GM18505 (cell line): ENCODE measurements at regions not wholly inside any gene's neighbourhood (a gene's known extent, or its start where the extent isn't known, plus 50 kb on each side); places are given as distances from the start of the nearest gene placed in this dataset.

ENCODE experiments used
- ATAC-seq: cut with Tn5 transposase; IDR thresholded peaks from one replicate; pipeline ENCODE4 v1.9.1; 2021; ENCODE audit not compliant: unreplicated experiment
- POLR2A ChIP-seq: IDR thresholded peaks from 4 replicates; pipeline ENCODE4 v1.6.1; 2011; ENCODE audit warnings: borderline replicate concordance; ENCODE audit not compliant: insufficient read depth, insufficient read length; ENCODE audit errors: extremely low read depth

DNA sequence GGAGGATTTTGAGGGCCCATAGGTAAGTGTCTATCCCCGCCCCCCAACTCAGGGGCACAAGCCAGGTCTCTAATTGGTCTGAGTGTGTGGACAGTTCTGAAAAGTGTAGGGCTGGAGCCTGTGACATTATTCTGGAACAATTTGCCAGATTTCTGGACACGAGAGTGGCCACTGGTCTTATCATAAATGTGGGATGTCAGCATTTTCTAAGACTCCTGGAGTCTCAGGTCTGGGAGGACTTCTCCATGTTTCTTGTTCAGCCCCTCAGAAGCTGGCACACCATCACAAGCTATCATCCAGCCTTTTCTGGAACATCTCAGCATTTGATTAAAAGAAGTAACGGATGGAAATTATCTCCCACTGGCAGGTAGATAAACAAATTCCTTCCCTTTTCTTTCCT is 141.4 kb downstream of the SEC61B start:
- no peak for TF ChIP-seq POLR2A
- no peak for ATAC-seq

DNA sequence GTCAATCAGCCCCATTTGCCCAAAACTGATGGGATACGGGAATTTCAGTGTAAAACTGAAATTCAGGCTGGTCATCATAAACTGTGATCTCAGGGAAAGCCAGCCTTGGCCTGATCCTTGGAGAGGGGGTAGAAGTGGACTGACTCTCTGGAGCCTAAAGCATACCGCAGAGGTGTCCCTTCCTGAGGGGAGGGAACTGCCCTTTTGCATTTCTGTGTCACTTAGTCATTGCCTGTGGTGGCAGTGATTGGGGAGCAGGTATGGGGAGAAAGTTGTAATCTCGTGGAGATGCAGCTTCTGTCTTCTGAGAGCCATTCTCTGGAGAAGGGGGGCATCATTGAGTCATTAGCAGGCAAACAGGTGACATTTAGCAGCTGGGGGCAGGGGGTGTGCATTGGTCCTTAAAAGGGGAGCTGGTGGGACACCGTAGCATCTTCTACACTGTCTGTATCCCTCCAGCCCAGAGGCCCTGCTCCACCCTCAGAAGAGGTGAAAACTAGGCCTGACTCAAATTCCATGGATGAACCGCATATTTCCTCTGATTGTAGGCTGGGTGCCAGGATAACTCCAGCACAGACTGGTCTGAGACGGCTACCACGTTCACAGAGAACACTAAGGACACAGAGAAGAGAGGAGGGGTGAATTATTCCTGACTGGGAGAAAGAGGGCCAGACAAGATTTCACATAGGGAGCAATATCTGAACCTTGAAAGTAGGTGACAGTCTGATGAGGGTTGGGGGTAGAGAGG is 143.3 kb downstream of the SEC61B start:
- ATAC-seq: no peak
- TF ChIP-seq POLR2A: no peak

DNA sequence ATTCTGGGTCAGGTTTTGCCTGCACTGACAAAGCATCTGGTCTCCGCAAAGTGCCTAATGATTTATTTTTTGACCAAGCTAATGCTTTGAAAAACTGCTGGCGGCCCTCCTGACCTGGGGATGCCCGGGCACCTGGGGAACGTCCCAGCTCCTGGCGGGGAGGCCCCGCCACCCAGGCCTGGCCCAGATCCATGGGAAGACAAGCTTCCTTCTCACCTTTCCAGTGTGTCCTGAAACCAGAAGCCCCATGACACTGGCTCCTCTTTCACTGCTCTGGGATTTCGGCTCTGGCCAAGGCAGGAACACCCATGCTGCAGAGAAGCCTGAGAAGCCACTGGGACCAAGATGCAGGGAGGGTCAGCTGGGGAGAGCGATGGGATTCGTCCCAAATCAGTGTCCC is 144.1 kb downstream of the SEC61B start:
- TF ChIP-seq POLR2A: no peak
- ATAC-seq: no peak

DNA sequence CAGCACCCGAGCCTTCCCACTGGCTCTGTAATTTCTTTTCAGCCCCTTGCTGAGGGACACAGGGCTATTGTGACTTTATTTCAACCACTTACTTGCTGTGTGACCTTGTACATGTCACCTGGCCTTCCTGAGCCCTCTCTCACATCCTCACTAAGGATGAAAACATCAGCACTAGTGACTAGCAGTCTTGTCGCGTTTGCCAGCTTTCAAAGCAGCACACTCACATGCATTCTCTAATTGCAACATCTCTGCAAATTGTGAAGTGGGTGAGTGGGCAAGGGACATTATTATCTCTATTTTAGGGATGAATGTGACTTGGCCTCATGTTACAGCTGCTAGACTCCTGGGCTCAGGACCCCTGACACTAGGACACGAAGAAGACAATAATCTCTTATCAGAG is 144.5 kb downstream of the SEC61B start:
- no peak for TF ChIP-seq POLR2A
- no peak for ATAC-seq

DNA sequence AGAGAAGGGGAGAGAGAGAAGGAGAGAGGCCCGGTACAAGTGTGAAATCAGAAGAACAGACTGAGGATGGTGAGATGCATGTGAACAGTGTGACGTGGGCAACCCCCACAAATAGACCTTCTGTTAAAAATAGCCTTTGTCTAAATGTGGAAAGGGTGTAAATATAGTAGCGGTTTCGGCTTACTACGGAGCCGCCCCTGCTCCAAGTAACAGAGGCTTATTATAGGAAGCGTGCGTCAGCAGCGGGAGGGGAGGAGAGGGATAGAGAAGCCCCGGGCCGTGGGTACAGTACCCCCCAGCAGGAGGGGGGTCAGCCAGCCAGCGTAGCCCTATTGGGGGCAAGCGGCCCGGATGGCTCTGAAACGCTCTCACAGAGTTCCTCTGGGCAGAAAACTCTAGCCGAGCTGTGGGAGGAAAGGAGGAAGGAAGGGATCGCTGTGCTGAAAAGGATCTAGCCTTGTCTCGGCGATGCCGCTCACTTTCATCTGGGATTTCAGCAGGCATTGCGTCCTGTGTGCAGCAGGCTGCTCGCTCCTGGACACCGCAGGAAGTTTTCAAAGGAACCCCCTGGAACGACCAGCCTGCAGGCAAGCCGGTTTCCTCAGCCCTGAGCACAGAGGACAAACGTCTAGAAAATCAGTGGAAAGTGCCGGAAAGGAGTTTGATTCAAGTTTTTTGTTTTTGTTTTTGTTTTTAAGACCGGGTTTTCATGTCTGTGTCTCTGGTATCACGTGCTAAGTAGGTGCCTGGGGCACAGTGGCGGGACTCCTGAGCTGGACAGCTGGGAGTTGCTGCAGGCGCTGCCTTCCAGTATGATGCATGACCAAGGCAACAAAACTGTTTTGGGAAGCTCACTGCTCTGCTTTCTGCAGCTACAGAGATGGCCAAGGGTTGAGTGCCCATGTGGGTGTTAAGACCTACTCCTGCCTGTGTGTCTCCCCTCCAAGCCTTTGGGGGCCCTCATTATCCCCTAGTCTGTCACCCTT is 146.6 kb downstream of the SEC61B start:
- no peak for TF ChIP-seq POLR2A
- peak; percentile 55 for ATAC-seq

- ATAC-seq: no peak
- TF ChIP-seq POLR2A: no peak
Measured at GRCh38 chr9:99369327-99369722, 147.2 kb downstream of the SEC61B start.

DNA sequence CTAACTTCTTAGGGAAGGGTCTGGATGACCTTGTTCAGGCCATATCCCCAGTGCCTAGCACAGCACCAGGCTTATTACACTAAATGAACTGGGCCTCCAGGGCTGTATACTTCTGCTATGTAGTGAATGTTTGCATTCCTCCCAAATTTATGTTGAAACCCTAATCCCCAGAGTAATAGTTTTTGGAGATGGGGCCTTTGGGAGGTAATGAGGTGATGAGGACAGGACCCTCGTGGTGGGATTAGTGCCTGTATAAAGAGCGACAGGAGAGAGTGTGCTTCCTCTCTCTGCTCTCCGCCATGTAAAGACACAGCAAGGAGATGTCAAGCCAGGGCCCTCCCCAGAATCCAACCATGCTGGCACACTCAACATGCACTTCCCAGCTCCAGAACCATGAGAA is 148.3 kb downstream of the SEC61B start:
- ATAC-seq: no peak
- TF ChIP-seq POLR2A: no peak

- no peak for ATAC-seq
- no peak for TF ChIP-seq POLR2A
Measured at GRCh38 chr9:99371376-99371775, 149.3 kb downstream of the SEC61B start.

- ATAC-seq: no peak
- no peak for TF ChIP-seq POLR2A
Measured at GRCh38 chr9:99373912-99374311, 151.8 kb downstream of the SEC61B start.

DNA sequence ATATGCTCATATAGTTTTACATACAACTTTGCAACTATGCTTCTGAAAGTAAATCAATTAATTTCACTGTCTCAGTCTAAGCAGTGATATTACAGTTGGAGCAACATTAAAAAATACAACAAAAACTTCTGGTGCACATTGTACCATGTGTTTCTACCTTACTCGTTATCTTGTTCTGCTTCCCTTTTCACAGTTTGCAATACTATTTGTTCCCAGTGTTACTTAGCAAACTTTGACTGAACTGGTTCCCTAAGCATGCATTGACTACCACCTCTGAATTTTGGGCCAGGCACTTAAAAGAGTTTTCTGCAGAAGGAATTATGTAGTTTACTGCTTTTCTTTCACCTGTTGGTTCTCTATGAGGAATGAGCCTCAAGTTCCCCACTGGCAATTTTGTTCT is 152.7 kb downstream of the SEC61B start:
- no peak for TF ChIP-seq POLR2A
- no peak for ATAC-seq

DNA sequence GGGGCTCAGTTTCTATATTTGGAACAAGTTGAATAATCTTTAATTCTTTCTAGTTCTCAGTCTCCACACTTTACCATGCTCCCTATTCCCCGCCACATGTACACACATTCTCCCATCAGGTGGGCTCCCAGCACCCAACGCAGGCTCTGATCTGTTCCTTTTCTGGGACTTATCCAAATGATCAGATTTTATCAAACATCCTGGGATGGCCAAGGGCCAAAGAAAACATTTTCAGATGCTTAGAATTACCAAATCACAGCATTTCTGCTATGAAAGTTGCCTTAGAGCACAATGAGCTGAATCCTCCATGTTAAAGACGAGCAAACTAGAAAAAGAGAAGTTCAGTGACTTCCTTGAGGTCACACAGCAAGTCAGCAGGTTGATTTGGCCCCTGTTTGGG is 153.4 kb downstream of the SEC61B start:
- ATAC-seq: no peak

GRCh38 chr9:99377790-99378775 is 156.0 kb downstream of the SEC61B start:
- ATAC-seq: no peak
- no peak for TF ChIP-seq POLR2A

More for the DNA sequence above, 153.4 kb downstream of the SEC61B start:
- no peak for TF ChIP-seq POLR2A

DNA sequence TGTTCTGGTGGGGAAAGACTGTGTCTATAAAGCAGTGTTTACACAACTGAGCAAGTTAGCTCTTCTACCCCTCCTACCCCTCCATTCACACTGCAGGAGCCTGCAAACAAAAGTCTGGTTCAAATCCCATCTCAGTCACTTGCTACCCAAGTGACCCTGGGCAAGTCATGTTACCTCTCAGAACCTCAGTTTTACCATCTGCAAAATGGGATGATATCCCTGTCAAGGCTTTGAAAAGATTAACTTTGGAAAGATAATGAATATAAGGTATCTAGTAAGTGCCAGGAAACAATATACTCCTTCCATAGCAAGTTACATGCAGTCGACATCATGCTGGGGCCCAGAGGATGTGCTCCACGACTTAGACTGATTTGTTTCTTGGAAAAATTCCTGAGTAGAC is 161.5 kb downstream of the SEC61B start:
- TF ChIP-seq POLR2A: no peak
- no peak for ATAC-seq
